GM18508 (cell line): ENCODE measurements at regions not wholly inside any gene's neighbourhood (a gene's known extent, or its start where the extent isn't known, plus 50 kb on each side); places are given as distances from the start of the nearest gene placed in this dataset.

Experiments used
- ATAC-seq: cut with Tn5 transposase; IDR thresholded peaks from one replicate; pipeline ENCODE4 v1.9.1; 2021; ENCODE audit warnings: moderate number of reproducible peaks; ENCODE audit not compliant: insufficient read depth, unreplicated experiment

DNA sequence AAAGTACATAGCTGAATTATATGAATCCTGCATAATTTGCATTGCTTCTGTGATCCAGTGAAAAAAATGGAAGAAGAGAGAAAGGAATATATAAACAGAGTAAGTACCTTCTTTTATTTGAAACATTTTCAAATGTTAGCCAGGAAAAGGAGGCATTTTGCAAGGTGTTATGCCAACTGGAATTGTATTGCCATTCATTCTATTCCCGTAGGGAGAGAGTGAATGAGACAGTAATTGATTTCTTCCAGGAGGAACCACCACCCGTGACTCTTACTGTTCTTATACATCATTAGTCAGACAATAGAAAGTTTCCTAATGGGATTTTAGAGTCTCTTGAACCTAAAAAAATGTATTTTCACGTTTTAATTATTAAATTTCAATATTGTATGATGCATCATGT lies 324.1 kb upstream of the ALCAM start:
- no peak for ATAC-seq

DNA sequence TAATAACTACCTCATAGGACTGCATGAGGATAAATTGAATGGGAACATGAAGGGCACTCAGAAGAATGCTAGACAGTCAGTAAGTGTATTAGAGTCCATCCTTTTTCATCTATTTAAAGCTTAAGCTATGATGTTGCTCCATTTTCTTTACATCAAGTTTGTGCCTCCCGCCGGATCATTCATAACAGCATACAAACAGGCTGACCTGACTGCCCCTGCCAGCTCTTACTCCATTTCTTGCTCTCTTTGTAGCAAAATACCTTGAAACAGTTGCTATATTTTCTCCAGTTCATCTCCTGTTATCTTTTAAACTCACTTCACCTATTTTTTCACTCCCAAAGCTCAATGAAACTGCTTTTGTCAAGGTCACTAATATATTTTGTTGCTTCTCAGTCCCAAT lies 315.6 kb upstream of the ALCAM start:
- no peak for ATAC-seq

DNA sequence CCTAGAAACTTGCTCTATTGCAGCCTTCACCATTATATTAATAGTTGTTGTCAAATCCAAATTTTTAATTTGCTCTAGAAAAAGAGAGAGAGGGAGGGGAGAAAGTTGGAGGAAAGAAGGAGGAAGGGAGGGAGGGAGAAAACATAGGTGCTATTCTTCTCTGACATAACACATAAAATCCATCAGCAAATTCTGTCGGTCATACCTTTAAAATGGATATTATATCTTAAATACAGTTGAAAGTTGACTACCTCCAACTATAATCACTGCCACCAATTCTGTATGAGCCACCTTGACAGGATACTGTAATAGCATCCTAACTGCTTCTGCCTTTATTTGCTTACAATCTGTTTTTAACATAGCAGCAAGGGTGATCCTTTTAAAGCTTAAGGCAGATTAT lies 314.7 kb upstream of the ALCAM start:
- no peak for ATAC-seq

DNA sequence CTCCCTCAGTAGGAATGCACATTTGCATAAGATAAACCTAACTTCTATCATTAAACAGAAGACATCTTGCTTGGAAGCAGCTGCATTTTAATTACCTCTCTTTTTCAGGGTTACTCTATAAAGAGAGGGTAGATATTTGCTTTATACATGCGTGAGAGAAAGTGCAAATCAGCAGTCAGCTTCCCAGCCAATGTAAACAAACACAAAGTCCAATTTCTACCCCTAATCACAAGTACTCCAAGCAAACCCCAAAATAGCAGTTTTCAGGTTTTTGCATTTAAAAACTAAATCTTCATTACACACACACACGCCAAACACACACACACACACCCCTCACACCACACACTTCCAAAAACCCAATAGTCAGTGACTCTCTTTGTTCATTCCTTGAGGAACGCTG lies 303.9 kb upstream of the ALCAM start:
- no peak for ATAC-seq

DNA sequence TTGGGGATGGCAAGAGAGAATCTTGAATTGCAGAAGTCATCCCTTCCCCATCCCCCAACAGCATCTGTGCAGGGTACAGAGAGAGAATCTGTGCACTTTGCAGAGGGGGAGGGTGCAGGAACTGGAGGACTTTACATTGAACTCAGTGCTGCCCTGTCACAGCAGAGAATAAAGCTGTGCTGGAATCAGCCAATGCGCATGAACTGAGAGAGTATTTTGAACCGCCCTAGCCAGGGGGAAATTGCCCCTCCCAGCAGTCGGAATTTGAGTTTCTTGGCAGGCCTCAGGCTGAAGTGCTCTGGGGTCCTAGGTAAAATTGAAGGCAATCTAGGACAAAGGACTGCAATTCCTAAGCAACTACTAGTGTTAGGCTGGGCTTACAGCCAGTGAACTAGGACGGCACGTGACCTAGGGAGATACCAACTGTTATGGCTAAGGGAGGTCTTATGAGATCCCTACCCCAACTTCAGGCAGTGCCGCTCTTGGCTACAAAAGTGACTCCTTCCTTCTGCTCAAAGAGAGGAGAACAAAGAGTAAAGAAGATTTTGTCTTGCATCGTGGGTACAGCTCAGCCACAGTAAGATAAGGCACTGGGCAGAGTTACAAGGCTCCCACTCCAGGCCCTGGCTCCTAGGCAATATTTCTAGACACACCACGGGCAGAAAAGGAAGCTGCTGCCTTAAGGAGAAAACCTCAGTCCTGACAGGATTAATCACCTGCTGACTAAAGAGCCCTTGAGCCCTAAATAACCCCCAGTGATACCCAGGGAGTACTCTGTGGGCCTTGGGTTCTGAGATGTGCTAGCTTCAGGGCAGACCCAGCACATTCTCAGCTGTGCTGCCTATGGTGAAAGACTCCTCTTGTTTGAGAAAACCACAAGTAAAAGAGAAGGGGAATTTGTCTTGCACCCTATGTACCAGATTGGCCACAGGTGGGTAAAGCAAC lies 300.5 kb upstream of the ALCAM start:
- ATAC-seq: no peak

DNA sequence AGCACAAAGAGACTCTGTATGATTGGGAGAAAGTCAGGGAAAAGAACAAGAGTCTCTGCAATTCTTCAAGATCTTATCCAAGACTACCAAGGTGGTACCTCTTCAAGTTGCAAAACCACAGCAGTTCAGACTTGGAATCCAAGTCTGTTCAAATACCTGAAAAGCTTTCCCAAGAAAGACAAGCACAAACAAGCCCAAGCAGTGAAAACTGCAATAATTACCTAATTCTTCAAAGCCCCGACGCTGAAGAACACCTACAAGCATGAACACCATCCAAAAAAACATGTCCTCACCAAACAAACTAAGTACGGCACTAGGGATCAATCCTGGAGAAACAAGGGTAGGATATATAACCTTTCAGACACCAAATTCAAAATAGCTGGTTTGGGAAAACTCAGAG lies 299.3 kb upstream of the ALCAM start:
- no peak for ATAC-seq

DNA sequence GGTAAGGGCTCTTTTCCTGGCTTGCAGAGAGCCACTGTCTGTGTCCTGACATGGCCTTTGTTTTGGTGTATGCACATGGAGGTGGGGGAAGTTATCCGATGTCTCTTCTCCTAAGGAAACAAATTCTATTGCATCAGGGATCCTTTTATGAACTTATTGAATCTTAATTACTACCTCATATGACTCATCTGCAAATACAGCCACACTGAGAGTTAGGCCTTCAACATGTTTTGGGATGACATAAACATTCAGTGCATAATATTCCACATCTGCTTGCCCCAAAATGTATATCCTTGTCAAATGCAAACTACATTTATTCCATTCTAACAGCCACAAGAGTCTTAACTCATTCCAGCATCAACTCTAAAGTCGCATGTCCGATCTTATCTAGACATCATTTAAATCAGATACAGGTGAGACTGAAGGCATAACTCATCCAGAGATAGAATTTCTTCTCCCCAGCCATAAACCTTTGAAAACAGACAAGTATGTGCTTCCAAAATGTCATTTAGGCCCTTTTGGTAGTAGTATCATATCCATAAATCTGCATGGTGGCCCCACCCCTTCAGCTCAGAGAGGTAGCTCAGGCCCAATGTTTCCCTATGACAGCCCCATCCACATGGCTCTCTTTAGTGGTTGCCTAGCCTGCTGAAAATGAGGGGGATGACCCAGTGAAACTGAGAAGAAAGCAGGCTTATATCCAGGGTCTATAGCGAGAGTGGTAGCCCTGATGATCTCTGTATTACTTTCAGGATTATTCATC lies 289.5 kb upstream of the ALCAM start:
- ATAC-seq: no peak

DNA sequence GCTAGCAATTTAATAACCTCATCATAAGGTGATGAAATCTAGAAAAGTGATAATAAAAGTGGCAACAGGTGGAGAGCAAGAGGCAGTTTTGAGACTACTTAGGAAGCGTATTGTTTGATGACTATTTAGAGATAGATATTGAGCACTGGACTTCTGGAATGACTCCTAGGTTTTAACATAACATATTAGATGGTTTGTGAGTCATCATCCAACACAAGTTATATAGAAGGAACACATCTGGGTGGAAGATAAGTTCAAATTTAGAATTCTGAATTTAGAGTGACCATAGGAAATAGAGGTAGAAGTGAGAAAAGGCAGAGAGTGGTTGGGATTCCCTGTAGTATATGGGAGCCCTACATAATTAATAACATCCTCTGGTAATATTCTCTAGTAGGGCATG lies 282.8 kb upstream of the ALCAM start:
- ATAC-seq: no peak

DNA sequence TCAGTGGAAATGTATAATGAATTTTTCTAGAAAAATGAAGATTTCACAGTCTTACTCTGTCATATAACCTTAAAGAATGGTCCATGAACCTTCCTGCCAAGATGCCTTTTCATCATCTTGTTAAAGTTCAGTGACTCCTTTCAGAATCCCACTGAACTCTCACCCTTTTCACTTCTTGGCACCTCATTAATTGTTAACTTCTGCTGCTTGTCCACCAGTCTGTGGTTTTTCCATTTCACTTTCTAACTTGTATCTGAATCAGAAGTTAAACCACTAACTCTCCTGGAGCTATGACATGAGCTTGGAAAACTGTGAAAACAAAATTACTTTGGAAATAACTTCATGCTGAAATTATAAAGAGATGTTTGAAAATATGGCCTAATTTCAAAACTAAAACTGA lies 281.2 kb upstream of the ALCAM start:
- no peak for ATAC-seq

DNA sequence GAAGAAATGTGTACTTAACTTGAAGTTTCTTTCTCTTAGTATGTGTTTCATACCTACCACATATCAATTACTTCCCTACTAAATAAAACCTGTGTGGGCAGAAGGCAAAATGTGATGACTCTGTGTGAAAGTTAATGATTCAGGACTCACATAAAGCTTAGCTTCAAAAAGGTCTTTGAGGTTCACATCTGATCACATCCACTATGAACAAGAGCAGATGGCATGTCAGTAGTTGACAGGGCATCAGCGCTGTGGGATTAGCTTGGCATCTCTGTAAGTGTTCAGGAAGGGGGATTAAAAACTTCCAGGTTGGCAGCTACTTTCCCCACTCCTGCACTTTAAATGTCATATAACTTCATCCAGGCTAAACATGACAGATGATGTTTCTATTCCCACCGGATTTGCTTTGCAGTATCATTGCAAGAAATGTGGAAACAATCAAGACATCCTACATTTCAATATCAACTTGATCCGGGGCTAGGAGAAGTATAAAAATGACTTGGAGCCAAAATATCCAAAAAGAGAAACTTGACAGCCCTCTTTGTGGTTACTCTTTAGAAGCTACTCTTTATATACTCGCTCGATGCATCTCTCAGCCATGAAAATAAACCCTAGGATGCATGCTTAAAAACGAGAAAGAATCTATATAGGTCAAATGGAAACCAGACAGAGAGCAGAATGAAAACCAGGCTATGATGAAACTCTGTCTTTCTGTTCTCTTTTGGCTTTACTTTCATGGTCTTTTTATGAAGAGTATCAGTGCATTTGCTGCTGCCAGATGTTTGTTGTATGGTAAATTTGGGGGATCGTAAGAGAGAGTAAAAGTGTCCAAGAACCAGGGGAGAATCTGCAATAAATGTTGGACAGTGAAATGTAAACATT lies 273.1 kb upstream of the ALCAM start:
- ATAC-seq: no peak

DNA sequence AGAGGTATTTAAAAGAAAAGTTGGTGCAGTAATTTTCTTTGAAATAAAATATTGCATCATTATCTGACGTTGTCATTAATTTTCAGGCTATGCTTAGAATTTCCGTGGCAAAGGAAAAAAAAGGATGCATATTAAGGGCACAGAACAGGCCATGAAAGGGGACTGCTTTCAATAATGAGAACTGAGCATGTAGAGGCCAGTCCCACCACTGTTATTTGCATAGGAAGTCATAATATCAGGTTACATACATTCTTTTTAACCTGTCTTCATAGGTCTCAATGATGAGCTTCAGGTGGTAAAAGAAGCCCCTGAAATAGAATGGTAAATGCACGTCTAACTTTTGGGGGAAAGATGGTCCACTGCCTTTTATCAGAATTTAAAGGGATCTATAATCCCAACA lies 272.1 kb upstream of the ALCAM start:
- ATAC-seq: no peak

DNA sequence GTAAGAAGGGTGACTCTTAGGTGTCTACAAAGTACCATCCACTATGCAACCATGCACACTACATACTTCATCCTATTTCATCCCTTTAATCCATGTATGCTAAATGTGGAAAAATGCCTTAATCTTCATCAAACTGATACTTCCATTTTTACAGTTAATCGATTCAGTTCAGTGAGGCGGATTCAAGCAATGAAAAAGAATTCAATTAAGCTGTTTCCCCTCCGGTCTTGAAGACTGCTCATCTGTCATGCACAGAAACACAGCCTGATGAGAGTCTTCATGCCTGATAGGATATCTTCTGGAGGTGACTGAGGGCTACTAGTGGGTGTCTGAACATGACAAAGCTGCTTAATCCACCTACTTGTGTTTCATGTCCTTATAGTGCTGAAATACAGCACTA lies 270.6 kb upstream of the ALCAM start:
- no peak for ATAC-seq

DNA sequence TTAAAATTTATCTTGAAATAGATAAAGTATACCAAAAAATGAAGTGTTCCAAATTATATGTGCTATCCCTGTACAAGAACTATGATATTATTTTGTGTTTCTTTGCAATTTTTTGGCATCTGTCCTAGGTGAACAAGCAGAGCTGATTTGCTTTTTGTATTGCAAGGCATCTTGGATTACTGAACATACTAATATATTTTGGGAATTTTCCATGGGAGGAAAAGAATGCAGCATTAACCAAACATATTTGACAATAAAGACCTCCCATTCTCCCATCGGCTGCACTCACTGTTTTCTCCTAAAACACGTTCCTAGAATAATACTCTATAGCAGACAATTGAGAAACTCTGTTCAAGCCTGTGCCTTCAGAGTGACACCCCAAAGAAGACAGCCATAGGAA lies 265.1 kb upstream of the ALCAM start:
- no peak for ATAC-seq

DNA sequence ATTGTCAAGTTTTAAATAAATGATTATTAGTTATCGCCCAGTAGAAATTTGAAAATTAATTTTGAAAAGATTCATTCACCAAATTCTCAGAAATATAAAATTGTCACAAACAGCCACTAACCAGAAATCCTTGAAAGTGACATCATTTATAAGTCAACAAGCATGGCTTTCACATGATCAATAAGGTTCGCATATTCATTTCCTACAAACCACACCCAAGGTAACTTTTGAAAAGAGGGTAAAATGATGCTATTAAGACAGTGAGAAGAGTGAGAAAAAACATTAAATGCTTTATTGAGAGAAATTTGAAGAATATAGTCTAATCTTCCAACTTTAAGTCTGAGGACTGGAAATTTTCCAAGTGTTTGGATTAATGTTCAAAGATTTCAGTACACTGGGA lies 263.6 kb upstream of the ALCAM start:
- ATAC-seq: no peak

DNA sequence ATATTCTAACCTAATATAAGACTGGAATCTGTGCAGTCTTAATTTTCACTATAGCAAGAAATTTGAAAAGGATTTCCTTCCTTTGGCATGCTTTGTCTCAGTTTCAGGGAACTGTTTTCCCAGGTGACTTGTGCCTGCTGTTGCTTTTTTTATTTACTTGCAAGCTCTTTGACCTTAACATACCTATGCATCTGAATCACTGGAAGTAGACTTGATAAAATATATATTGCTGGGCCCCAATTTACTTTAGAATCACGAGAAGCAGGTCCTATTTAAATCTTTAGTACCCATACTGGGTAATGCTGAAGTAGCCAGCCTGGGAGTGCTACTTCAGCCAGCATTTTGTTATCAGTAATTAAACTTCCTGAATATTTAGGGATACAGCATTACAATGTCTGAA lies 257.9 kb upstream of the ALCAM start:
- ATAC-seq: no peak

DNA sequence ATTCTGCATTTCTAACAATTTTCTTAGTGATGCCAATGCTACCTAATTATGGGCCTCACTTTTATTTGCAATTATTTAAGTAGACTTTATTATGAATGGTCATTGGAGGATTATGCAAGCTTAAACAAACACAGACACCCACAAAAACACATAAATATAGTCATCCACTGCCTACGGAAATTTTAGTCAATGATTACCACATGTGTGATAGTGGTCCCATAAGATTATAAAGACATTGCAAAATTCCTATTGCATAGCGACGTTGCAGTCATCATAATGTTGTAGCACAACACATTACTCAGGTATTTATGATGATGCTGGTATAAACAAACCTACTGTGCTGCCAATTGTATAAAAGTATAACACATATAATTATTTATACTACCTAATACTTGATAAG lies 247.8 kb upstream of the ALCAM start:
- ATAC-seq: no peak

DNA sequence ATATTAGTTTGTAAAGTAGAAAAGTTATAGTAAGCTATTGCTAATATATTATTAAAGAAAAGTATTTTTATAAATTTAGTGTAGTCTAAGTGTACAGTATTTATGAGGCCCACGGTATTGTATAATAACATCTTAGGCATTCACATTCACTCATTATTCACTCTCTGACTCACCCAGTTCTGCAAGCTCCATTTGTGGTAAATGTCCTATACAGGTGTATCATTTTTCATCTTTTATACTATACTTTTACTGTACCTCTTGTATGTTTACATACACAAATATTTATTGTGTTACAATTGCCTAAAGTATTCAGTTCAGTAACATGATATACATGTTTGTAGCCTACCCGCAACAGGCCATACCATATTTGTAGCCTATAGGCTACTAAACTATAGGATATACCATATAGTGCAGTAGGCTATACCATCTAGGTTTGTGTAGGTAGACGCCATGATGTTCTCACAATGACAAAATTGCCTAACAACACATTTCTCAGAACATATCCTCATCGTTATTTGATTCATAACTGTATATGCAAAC lies 246.8 kb upstream of the ALCAM start:
- no peak for ATAC-seq

DNA sequence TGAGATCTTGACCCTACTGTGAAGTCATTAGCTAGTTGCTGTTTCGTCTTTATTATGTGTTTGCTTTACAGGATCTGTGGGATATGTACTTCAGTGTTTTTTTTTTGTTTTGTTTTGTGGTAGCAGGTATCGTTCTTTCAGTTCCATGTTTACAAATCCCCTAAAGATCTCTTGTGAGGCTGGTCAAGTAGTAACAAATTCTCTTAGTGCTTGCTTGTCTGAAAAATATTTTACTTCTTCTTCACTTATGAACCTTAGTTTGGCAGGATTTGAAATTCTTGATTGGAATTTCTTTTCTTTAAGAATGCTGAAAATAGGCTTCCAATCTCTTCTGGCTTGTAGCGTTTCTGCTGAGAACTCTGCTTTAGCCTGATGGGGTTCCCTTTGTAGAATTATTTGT lies 235.8 kb upstream of the ALCAM start:
- no peak for ATAC-seq

DNA sequence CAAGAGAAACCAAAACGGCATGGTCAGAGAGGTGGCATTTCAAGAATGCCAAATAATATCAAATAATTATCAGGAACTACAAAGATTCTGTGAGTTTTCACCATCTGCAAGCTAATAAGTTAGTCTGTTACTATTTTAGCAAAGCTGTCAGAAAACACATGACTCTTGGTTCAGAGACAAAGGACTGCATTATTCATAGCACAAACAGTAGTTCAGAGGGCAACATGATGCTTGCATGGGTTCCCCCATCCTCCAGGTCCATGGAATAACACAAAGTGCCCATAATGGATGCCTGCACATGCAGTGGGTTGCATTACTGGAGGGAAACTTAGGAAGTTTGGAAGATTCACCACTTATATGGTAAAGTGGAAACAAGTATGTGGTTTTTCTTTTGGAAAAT lies 228.8 kb upstream of the ALCAM start:
- no peak for ATAC-seq

DNA sequence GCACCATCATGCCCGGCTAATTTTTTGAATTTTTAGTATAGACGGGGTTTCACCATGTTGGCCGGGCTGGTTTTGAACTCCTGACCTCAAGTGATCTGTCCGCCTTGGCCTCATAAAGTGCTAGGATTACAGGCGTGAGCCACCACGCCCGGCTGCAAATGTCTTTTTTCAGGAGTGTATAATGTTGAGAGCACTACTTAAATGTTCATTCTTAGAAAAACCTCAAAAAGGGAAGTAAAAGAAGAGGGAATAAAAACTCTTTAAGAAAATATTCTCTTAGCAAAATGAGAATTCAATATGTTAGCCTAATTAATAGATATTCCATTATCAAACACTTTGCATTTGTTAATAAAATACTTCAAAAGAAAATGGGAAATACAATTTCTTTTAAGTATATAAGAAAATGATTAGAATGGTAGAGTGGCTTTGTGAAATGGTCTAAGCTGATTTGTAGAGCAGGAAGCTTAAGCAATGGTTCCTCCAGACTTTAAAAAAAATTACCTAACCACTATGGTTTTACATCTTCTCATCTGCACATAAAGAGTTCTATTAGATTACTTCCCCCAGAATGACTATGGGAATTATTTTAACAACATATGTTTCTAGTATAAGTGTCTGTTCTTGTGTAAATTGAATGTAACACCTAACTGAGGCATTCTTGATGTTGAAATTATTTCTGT lies 226.7 kb upstream of the ALCAM start:
- ATAC-seq: no peak
